ENCODE measurements at regions not wholly inside any gene's neighbourhood (a gene's known extent, or its start where the extent isn't known, plus 50 kb on each side); places are given as distances from the start of the nearest gene placed in this dataset.
"Not testable (repeated sequence)": the region's sequence is repeated elsewhere in the genome, so short reads cannot be mapped to it uniquely, and the experiment has no call there.

DNA sequence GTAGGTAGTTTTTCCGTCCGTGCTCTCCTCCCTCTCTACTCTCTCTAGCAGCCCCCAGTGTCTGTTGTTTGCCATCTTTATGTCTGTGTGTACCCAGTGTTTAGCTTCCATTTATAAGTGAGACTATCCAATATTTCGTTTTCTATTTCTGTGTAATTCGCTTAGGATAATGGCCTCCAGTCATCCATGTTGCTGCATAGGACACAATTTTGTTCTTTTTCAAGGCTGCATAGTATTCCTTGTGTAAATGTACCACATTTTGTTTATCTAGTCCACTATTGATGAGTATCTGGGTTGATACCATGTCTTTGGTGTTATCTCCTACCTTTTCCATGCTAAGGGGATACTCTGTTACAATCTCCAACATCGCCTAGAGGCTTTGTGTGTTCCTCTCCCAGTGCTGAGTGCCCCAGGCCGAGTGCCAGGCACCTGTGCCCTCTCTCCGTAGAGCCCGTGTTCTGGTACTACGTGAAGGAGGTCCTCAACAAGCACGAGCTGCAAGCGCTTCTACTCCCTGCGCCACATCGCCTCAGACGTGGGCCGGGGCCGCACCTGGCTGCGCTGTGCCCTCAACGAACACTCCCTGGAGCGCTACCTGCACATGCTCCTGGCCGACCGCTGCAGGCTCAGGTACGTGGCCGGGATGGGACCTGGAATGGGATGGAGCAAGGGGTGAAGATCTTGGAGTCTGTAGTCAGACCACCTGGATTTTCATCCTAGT lies 51.0 kb downstream of the NPIPB11 start:
- not testable (repeated sequence) for DNase-seq

GRCh38 chr16:29354449-29354848 lies 52.1 kb downstream of the NPIPB11 start:
- DNase-seq = not testable (repeated sequence)

GRCh38 chr16:29352617-29352999 lies 53.9 kb downstream of the NPIPB11 start:
- DNase-seq = not testable (repeated sequence)

GRCh38 chr16:29351970-29352616 lies 54.4 kb downstream of the NPIPB11 start:
- DNase-seq = not testable (repeated sequence)

DNA sequence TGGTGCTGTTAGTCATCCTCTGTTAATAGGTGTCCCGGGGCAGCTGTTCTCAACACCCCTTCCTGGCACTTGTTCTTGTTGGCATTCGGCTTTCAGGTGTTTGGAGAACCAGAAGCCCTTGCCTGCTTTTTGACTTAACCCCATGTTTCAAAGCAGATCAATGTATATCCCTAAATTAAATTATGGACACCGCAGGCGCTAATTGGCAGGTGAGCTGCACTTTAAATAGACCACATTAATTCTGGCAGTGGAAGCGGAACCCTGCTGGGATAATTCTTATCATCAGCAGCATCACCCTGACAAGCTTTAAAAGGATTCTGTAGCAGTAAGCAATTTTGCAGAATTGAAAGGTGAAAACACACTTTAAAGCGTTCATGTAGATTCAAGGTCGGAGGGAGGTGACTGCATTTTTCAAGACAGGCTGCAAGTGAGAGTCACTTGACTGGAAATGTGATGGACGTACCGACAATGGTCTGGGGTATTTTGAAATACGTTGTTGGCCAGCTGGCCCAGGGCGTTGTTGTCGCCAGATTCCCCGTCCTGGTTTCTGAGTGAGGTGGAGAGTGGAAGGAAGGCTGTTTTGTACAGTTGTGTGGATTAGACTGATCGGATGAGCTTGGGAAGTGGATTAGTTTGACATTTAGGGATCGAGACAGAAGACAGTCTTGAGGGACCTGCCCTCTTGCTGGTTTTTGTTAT lies 55.1 kb downstream of the NPIPB11 start:
- DNase-seq = not testable (repeated sequence)

DNA sequence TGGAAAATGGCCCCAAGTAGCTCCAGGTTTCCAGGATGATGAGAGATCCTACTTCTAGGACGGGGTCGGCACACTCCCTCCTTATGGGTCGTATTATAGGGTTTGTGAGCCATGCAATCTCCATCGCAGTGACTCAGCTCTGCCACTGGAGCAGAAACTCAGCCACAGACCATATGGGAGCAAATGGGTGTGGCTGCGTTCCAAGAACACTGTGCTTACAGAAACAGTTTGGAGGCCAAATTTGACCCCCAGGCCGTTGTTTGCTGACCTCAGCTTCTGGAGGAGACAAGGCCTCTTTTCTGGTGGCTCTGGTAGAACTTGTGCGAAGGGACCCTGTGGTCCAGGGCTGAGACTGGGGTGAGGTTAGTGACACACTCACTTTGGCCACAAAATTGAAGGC lies 56.5 kb downstream of the NPIPB11 start:
- DNase-seq = not testable (repeated sequence)

DNA sequence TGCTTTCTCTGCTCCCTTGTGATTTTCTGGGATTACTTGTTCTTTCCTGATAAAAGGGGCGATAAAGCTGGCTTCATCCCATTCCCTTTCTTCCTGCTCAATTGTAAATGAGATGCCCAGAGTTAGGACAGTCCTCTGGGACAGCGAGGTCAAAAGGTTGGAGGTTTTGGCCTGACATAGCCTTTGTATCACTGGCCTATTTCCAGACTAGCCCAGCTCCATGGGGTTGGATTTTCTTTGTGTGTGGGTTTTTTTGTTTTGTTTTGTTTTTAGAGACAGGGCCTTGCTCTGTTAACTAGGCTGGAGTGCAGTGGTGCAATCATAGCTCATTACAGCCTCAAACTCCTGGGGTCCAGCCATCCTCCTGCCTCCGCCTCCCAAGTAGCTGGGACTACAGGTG lies 57.8 kb downstream of the NPIPB11 start:
- not testable (repeated sequence) for DNase-seq

- DNase-seq = not testable (repeated sequence)
These were observed 58.3 kb downstream of the NPIPB11 start for GRCh38 chr16:29348123-29348690.

GRCh38 chr16:29346796-29347580 lies 59.5 kb downstream of the NPIPB11 start:
- DNase-seq = not testable (repeated sequence)

- DNase-seq = not testable (repeated sequence)
These were observed 60.3 kb downstream of the NPIPB11 start for GRCh38 chr16:29346203-29346602.

DNA sequence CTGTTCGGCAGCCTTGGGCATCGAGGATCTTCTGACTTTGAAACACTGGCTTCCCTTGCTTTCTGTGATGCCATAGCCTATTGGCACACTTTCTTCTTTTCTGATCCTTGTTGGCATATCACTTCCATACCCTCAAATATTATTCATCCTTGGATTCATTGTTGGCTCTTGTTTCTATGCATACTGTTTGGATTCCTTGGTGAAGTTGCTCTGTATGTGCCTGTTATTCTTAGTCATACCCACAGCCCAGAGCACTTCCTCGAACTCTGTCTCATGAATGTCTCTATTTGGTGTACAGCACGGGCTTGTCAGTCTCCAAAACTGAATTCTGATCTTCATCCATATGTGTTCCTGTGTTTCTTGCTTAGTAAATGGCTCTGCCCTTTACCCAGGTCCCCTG lies 63.6 kb downstream of the NPIPB11 start:
- not testable (repeated sequence) for DNase-seq

DNA sequence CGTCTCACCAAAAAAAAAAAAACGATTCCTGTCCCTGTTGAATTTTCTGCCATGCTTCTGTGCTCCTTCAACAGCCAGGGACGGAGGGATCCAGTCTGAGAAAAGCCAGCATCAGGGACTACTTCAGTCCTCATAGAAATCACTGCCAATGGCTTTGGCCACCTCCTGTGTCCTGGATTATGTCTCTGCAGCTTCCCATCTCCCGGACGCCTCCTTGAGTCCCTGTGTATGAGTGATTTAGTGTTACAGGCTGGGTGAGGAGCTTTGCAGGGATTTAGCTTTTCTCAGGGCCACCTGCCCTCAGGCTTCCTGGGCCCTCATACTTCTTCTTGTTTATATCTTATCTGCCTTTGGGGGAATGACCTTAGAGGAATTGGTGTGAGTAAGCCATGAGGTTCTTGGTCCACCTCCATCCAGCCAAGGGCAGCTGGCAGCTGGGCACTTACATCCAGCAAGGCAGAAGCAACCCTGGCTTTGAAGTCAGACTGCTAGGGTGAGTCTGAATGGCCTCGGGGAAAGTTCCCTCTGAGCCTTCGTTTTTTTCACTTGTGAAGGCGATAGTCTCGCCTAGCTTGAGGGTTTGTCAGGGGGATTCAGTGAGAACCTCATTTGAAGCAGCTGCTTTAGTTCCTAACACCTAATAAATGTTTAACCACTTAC lies 65.6 kb downstream of the NPIPB11 start:
- not testable (repeated sequence) for DNase-seq

GRCh38 chr16:29340235-29340634 lies 66.3 kb downstream of the NPIPB11 start:
- not testable (repeated sequence) for DNase-seq

GRCh38 chr16:29338821-29339700 lies 67.5 kb downstream of the NPIPB11 start:
- not testable (repeated sequence) for DNase-seq

GRCh38 chr16:29337385-29337901 lies 69.1 kb downstream of the NPIPB11 start:
- not testable (repeated sequence) for DNase-seq

- not testable (repeated sequence) for DNase-seq
These were observed 71.0 kb downstream of the NPIPB11 start for GRCh38 chr16:29335549-29335846.

- not testable (repeated sequence) for DNase-seq
These were observed 71.5 kb downstream of the NPIPB11 start for GRCh38 chr16:29334776-29335548.

- DNase-seq = not testable (repeated sequence)
These were observed 72.9 kb downstream of the NPIPB11 start for GRCh38 chr16:29333492-29334097.

DNA sequence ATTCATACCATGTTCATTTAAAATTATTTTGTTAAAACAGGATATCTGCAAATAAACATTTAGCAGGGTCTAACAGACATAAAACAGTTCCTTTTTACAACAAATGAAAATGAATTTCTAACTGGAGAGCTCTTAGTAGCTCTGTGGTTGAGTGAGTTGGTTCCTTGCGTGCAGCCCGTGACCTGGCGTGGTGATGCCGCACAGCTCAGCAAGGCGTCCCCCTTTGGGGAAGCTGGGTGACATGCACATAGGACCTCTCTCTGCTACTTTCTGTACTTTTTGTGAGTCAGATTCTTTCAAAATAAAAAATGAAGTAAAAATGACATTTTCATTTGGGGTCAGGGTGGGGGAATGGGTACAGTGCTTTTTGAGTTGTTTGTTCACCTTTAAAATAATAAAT lies 75.9 kb downstream of the NPIPB11 start:
- not testable (repeated sequence) for DNase-seq

- not testable (repeated sequence) for DNase-seq
These were observed 78.0 kb downstream of the NPIPB11 start for GRCh38 chr16:29328528-29328927.

Data from KG1 (cell line).